ENCODE measurements at regions not wholly inside any gene's neighbourhood (a gene's known extent, or its start where the extent isn't known, plus 50 kb on each side); places are given as distances from the start of the nearest gene placed in this dataset.

GRCh38 chr4:125677665-125678307 lies 363.0 kb downstream of the FAT4 start:
- TF ChIP-seq CTCF (IDR thresholded peaks at IDR 0.05; ENCODE audit: insufficient read depth, low read length) (no peak), GABPA (IDR thresholded peaks at IDR 0.05; ENCODE audit: low read depth) (no peak), POLR2AphosphoS5 (IDR thresholded peaks at IDR 0.05; ENCODE audit: low read depth) (no peak), REST (IDR thresholded peaks at IDR 0.05; ENCODE audit: insufficient replicate concordance, low read depth) (no peak), SPI1 (IDR thresholded peaks at IDR 0.05; ENCODE audit: borderline replicate concordance, low read depth) (peak; percentile 49; the same call in 1 of the 2 replicates)
- Histone ChIP-seq H3K27me3 (ENCODE audit: insufficient read depth, poor library complexity, severe bottlenecking) (no peaks in the 10 kb centered on the region), H3K27ac (replicated peaks) (no peak overlapping the region), H3K4me3 (replicated peaks; ENCODE audit: insufficient read depth, low read length) (no peak overlapping the region)
- no peak for DNase-seq (ENCODE audit: low read depth in 1 of 2, low spot score in 1 of 2)

- TF ChIP-seq GABPA (IDR thresholded peaks at IDR 0.05; ENCODE audit: low read depth) (no peak), CTCF (IDR thresholded peaks at IDR 0.05; ENCODE audit: insufficient read depth, low read length) (no peak), POLR2AphosphoS5 (IDR thresholded peaks at IDR 0.05; ENCODE audit: low read depth) (no peak), REST (IDR thresholded peaks at IDR 0.05; ENCODE audit: insufficient replicate concordance, low read depth) (no peak), SPI1 (IDR thresholded peaks at IDR 0.05; ENCODE audit: borderline replicate concordance, low read depth) (no peak)
- no peak for DNase-seq (ENCODE audit: low read depth in 1 of 2, low spot score in 1 of 2)
- Histone ChIP-seq H3K27me3 (ENCODE audit: insufficient read depth, poor library complexity, severe bottlenecking) (no peaks in the 10 kb centered on the region), H3K27ac (replicated peaks) (no peak overlapping the region), H3K4me3 (replicated peaks; ENCODE audit: insufficient read depth, low read length) (no peak overlapping the region)
Observed at GRCh38 chr4:125679989-125680388, 365.2 kb downstream of the FAT4 start.

GRCh38 chr4:125681240-125681639 lies 366.5 kb downstream of the FAT4 start:
- no peaks in the 10 kb centered on the region for H3K27me3 ChIP-seq (ENCODE audit: insufficient read depth, poor library complexity, severe bottlenecking)
- no peak overlapping the region for H3K4me3 ChIP-seq (replicated peaks; ENCODE audit: insufficient read depth, low read length)
- no peak overlapping the region for H3K27ac ChIP-seq (replicated peaks)
- TF ChIP-seq GABPA (IDR thresholded peaks at IDR 0.05; ENCODE audit: low read depth) (no peak), SPI1 (IDR thresholded peaks at IDR 0.05; ENCODE audit: borderline replicate concordance, low read depth) (no peak), REST (IDR thresholded peaks at IDR 0.05; ENCODE audit: insufficient replicate concordance, low read depth) (no peak), CTCF (IDR thresholded peaks at IDR 0.05; ENCODE audit: insufficient read depth, low read length) (no peak), POLR2AphosphoS5 (IDR thresholded peaks at IDR 0.05; ENCODE audit: low read depth) (no peak)
- DNase-seq (ENCODE audit: low read depth in 1 of 2, low spot score in 1 of 2): no peak

All from HL-60 (cell line).